ENCODE measurements at regions not wholly inside any gene's neighbourhood (a gene's known extent, or its start where the extent isn't known, plus 50 kb on each side); places are given as distances from the start of the nearest gene placed in this dataset.
"Not testable (repeated sequence)": the region's sequence is repeated elsewhere in the genome, so short reads cannot be mapped to it uniquely, and the experiment has no call there.

DNA sequence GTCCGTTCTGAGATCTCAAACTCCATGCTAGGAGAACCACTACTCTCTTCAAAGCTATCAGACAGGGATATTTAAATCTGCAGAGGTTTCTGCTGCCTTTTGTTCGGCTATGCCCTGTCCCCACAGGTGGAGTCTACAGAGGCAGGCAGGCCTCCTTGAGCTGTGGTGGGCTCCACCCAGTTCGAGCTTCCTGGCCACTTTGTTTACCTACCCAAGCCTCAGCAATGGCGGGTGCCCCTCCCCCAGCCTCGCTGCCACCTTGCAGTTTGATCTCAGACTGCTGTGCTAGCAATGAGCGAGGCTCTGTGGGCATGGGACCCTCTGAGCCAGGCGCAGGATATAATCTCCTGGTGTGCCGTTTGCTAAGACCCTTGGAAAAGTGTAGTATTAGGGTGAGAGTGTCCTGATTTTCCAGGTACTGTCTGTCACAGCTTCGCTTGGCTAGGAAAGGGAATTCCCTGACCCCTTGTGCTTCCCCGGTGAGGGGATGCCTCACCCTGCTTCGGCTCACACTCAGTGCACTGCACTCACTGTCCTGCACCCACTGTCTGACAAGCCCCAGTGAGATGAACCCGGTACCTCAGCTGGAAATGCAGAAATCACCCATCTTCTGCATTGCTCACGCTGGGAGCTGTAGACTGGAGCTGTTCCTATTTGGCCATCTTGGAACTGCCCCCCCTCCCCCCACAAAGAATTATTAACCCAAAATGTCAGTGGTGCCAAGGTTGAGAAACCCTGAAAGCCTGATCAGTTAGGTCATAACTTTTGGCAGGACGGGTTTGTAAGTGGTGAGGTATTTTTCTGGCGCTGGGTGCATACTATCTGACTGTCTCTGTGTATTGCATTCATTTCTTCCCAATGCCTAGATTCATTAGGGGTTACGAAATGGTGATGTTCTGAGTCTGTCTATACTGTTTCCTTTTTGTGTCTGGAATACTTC lies 181.4 kb downstream of the TEX29 start:
- not testable (repeated sequence) for DNase-seq

DNA sequence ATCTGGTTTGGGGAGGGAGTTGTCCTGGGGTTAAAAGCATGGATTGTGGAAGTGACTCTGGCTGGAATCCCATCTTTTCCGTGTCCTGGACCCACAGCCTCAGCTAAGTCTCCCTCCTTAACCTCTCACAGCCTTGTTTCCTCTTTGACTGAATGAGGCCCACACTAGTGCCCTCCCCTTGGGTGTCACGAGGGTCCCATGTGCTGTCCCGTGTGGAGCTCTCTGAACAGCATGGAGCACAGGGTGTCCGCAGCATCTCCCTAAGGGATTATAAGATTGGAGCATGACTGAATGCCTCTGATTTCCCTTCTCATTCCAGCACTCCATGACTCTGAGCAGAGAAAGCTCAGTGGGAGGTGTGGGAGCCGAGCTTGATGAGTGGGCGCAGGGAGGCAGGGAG lies 182.5 kb downstream of the TEX29 start:
- DNase-seq = no peak

DNA sequence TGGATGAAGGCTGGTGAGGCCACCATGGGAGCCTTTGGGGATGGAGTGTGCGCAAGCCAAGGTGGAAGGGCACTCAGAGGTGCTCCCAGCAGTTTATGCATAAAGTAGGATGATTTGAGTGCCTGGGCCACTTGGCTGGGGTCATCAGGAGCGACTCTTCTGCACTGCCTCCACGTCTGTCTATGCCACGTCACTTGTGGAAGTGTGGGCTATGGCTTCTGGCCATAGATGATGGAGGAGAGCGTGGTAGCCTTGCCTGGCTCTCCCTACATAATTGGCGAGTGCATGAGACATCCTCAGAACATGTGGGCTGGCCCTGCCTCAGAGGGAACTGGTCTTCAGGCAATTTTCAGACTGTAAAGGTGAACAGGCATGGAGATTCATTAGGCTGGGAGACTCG lies 182.9 kb downstream of the TEX29 start:
- no peak for DNase-seq

DNA sequence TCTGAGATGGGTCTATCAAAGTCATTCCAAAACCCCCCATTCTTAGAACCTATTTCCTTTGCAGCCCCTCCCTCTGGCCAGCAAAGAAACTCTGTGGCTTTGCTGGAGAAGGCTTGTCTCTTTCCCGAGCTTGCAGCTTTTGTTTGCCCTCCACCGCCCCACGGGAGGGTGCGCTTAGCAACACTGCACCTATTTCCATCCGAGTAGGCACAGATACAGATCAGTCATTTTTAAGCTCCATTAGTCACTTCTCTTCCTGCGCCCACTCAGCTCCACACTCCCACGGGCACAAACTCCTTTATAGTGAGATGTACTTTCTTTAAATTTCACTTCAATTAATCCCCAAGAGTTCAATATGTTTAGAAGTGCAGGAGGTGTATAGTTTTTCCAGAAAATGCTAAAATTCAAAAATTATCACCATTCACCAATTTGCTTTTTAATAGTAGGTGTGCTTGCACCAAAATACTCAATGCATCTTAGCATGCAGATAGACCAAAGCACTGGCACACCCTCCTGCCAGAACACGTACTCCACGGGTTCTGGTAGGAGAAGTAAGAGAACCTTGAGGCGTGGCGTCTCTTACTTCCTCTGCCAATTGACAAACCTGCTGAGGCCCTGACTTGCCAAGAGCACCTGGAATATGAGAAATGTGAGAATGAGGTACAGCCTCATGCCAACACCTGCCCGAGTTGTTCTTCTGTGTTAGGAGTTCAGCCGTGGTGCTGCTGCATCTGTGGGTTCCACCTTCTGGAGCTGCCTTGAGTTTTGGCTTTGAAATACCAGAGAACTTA lies 183.7 kb downstream of the TEX29 start:
- DNase-seq = no peak

DNA sequence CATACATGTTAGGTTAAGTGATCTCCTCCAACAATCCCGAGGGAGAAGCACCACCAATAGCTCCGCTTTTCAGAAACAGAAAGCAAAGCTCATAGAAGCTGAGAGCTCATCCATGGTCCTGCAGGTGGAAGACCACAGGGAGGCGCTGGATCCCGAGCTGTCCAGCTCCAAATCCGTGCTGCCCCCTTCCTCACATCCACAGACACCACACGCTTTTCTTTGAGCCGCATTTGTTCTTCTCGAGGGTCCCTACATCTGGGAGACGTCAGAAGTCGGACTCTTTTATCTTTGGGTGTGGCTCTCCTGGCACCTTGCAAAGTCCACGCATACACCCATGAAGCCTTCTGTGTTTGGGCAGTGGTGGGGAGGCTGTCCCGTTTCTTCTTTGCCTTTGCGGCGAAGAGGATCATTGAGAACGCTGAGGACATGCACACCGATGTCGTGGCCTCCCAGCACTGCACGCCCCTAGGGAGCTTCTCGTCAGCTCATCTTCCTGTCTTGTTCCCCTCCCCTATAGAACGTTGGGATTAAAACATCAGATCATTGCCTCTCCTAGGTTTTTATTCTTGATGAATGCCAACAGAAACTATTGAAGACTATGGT lies 184.8 kb downstream of the TEX29 start:
- DNase-seq = peak in 2 of 4 experiments; percentile 1 to 9

DNA sequence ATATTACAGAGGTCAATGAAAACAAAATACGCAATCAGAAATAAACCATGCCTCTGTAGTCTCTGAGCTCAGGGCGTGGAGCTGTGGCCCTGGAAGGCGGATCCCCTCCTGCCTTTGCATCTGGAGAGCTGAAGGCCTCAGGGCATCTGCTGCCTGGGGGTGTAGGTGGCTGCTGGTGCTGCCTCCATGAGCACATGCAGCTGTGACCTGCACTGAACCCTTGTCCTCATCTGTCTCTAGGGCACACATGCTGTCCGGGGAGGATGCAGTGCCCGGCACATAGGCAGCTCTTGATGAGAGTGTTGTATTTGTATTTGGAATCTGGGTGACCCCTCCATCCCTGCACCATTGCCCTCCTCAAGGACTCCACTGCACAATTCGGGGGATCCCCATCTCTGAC lies 185.7 kb downstream of the TEX29 start:
- no peak for DNase-seq

DNA sequence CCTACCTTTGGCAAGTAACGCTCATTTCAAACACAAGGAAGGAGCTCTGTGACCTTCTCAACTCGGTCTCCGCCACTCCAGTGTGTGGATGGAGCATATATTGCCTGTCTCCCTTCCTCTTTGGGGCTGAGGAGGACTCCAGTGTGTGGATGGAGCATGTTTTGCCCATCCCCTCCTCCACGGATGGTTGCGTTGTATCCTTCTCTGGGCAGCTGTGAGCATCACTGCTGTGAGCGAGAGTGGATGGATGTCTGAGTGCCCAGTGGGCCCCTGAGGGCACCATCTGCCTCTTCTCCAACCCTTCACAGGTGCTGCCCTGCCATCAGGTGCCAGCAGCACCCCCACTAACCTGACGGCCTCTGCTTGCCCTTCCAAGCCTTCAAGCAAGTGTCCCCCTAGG lies 186.2 kb downstream of the TEX29 start:
- DNase-seq = no peak

DNA sequence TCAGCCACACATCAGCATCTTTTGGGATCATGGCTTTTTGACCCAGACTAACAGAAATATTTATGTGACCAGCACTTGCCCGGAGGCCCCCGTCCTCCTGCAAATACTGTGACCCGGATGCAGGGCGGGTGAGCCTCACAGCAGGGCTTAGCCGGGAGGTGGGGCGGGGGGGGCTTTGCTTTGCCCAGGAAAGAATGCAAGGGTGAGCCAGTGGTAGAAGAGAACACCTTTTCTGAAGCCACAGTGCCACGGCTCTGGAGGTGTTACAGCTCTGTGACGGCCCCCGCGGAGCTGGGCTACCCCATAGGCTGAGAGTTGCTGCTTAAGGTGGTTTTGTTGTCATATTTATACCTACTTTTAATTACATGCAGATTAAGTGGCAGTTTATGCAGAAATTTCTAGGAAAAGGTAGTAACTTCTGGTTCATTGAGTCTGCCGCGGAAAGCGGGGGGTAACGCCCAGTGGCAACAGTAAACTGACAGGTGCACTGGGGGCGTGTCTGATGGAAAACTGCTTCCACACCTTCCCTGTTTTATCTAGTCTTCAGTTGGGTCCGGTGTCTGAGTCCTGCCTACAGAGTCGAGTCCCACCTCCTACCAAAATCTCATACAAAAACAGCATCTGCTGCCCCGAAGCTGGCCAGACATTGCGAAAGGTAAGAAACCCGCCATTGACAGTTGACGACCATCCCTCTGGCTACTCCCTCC lies 187.9 kb downstream of the TEX29 start:
- DNase-seq = no peak

DNA sequence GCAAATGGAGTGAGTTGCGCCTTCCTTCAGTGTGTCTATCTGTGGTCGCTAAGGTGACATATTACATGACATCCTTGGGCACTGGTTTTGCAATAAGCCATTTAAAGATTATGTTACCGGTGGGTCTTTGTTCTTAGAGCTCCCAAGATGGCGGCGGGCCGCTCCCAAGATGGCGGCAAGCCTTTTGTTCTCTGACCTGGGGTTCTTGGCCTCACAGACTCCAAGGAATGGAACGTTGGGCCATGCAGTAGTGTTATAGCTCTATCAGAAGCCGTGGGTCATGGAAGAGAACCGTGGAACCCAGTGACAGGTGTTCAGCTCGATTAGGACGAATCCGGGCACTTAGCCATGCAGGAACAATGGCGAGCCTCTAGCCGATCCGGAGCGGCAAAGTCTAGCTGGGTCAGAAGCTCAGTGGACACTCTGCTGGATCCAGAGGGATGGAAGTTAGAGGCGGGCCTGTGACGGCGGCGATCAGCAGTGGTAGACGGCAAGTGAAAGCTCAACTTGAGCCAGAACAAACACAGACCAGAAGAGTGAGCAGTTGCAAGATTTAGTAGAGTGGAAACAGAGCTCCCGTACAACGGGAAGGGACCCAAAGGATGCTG lies 188.6 kb downstream of the TEX29 start:
- no peak for DNase-seq

DNA sequence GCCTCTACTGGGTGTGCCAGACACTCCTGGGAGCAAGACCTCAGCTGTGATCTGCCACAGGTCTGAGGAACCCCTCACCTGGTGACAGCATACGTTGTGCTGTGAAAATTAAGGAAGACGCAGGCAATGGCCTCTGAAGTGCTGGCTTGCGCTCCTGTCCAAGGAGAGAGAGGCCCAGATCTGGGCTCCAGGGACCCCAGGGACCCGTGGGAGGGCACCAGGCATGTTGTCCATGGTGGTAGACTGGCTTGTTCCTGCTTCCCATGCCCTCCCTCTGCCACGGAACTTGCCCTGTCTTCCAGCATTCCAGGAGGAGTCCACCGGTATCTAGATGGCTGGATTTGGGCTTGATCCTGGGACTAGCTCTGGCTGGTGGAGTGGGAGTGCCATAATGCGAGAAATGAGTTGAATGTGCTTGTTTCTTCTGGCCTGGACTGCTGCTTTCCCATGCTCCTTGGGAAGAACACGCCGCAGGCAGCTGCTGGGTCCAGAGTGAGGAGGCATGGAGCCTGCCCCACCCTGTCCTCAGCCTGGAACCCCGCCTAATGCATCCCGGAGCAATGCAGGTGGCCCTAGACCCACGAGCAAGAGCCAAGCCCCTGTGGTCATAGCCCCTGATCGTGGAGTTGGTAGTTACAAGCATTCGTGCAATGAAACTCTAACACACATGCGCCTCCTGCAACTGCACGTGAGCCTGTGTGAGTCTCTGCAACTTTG lies 190.2 kb downstream of the TEX29 start:
- DNase-seq = no peak

DNA sequence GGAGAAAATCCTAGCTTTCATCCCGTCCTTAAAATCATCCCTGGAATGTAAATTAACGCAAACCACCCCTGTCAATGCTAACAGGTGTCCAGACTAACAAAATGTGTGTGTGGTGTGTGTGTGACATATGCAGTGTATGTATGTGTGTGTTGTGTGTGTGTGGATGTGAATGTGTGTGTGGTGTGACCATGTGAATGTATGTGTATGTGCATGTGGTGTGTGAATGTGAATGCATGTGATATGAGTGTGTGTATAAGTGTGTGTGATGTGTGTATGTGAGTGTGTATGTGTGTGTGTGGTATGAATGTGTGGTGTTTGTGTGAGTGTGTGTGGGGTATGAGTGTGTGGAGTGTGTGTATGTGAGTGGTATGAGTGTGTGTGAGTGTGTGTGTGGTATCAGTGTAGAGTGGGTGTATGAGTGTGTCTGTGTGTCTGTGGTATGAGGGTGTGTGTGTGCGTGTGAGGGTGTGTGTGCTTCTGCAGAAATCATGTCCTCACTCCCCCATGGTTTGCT lies 190.8 kb downstream of the TEX29 start:
- no peak for DNase-seq

DNA sequence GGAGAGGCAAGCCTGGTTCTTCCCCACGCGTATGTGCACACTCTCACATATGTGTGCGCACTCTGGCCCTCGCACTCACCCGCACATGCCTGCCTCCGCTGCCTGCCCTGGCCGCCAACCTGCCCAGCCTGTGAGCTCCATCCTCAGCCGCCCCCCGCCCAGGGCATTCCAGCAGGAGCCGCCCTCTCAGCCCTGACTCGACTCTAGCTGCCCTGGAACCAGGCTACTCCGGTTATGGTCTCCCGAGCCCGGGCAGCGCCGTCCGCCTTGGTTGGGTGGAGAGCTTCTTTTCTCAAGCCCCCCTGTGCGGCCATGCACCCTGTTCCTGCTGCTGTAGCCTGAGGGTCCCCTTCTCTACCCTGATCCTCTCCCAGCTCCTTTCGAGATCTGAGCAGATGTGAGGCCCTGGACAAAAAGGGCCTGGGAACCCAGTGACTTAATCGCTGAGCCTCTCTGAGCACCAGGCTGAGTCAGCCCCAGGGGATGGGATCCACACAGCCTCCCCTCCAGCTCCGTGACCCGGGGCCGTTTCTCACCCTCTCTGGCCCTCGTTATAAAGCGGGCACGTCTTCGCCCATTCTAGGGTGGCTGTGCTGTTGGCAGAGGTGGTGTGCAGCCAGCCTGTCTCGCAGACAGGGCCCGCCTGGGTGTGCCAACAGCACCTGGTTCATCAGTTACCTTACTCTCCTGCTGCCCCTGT lies 191.5 kb downstream of the TEX29 start:
- no peak for DNase-seq

DNA sequence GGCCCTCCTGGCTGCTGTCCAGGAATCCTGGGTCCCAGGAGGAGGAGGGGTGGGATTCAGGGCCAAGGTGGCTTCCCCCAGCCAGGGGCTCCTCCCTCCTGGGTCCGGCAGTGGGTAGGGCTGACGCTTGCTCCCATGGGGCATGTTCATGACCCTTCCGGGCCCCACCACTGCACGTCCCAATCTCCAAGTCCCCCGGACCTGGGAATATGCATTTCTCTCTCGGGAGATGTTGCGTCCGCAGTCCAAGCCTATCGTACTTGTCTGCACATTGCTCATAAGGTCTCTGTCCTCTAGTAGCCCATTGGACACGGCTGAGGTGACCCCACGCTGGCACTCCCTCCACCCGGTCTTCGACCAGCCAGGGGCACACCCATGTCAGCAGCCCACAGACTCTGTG lies 192.3 kb downstream of the TEX29 start:
- no peak for DNase-seq

DNA sequence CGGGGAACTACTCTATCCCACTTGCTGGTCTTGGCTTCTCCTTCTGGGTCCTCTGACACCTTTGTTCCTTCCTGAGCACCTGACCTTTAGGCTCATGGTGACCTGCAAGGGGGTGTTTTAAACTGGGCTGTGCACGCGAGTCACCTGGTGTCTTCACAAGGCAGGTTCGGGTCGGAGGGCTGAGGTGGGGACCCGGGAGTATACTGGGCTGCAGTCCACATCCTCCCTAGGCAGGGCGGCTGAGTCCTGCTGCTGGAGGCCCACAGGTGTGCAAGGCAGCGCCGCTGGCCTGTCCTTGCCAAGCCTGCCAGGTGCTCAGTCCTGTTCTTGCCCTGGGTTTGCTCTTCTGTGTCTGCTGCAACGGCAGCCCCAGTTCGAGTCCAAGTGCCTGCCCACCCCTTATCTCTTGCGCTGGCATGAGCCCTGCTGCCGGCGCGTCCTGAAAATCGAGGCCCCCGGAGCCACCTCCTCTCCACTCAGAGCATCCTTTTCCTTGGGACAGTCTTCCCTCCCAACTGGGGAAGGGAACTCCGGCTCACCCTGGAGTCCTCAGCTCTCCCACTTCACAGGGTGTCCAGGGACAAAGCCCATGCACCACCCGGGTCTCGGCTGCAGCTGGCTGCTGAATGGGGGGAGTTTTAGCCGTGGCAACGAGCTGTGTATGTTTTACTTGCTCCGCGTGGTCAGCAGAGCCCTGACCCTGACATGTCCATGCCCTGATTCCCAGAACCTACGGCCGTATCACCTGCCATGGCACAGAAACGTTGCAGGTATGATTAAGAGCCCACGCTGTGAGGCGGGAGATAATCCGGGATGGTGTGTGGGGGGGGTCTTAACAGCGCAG lies 193.5 kb downstream of the TEX29 start:
- no peak for DNase-seq

DNA sequence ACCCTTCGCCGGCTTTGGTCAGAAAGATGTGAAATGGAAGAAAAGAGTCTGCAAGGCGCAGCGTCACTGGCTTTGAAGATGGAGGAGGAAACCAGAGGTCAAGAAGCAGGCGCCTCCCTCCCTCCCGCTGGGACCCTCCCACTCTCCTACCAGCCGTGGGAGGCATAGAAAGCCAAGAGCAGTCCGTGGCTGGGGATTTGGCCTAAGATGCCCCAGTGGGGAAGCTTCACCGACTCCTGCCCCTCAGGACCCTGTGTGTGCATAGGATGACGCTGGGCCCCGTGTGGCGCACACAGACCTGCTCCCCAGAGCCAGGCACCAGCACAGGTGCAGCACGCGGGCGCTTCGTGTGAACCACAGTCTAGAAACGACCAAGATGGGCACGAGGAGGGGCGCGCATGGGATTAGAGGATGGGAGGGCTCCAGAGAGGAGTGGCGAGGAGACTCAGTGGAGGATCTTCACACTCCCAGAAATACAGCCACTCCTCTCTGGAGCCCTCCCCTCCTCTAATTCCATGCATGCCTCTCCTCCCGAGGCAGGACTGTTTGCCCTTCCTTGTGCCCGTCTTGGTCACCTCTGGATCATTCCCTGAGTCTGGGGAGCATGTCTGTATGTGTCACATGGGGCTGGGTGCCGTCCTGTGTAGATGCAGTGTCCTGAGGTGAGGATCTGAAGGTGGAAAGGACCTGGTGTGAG lies 194.3 kb downstream of the TEX29 start:
- no peak for DNase-seq

DNA sequence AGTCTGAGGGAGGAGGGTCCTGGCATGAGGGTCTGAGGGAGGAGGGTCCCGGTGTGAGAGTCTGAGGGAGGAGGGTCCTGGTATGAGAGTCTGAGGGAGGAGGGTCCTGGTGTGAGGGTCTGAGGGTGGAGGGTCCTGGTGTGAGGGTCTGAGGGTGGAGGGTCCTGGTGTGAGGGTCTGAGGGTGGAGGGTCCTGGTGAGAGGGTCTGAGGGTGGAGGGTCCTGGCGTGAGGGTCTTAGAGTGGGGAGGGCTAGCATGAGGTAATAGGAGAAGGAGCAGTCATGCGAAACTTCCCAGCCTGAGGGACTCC lies 194.8 kb downstream of the TEX29 start:
- DNase-seq = no peak

DNA sequence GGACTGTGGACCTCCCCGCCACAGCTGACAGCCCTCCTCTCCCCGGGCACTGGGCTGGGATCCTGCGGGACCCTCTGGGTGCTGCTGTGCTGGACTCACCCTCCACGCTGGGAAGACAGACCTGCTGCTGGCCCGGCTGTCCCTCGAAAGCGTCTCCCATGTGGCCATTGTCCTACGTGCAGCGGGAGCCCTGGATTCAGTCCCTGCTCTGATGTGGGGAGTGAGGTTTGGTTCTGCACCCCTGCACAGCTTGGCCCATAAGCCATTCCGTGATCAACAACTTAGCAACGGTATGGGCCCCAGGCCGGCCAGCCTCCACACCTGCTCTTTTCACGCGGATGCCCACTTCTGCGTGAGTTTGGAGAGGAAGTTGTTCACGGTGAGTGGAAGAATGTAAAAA lies 195.2 kb downstream of the TEX29 start:
- DNase-seq = no peak

DNA sequence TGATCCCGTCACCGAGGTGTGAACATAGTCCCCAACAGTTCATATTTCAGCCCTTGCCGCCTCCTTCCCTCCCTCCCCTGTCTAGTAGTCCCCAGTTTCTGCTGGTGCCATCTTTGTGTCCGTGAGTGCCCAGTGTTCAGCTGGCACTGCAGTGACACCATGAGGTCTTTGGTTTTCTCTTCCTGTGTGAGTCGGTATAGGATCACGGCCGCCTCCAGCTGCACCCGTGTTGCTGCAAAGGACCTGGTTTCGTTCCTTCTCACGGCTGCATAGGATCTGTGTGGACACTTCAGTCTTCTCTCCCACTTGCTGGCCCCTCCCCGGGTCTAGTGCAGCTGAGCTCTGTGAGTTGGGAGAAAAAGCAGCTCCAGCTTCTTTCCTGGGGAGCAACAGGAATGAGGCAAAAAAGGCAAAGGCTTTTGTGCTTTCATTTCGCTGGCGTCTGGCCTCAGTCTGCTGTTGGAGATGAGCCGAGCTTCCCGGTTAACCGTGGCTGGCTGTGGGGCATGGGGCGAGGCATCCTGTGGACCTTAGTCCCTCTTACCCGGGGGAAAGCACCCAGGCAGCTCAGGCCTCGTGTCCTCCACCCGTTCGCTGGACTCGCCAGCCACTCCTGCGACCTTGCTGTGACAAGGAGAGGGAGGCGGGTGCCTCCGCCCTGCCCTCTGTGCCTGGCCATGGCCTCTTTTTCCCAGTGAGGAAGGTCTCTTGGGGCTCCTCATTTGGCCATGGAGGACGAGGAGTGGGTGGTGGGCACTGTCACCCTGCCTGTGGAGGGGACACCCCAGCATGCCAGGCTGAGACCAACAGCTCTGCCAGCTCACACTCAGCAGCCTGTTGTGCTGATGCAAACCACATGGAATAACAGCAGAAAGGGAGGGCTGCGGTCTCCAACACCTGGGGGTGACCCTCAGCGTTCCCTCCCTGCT lies 196.5 kb downstream of the TEX29 start:
- no peak for DNase-seq
